ENCODE measurements at regions not wholly inside any gene's neighbourhood (a gene's known extent, or its start where the extent isn't known, plus 50 kb on each side); places are given as distances from the start of the nearest gene placed in this dataset.

GRCh38 chr2:121949271-121949670, 193.8 kb downstream of the TSN start:
- TF ChIP-seq POLR2A (IDR thresholded peaks at IDR 0.05; ENCODE audit: low read length), result no peak
- no peak for TF ChIP-seq GATA1 (IDR thresholded peaks at IDR 0.05; ENCODE audit: low read depth, low read length)
